ENCODE measurements at regions not wholly inside any gene's neighbourhood (a gene's known extent, or its start where the extent isn't known, plus 50 kb on each side); places are given as distances from the start of the nearest gene placed in this dataset.

GRCh38 chr2:65511306-65511705 lies 78.9 kb upstream of the SPRED2 start:
- TF ChIP-seq KLF16 (tag by site-specific recombination; IDR thresholded peaks at IDR 0.05) (no peak), SCRT1 (tag by site-specific recombination; IDR thresholded peaks at IDR 0.05; ENCODE audit: borderline replicate concordance) (no peak), ZBTB49 (tag by site-specific recombination; IDR thresholded peaks at IDR 0.05; ENCODE audit: low read depth) (no peak), ZNF140 (tag by site-specific recombination; IDR thresholded peaks at IDR 0.05) (no peak), ZNF433 (tag by site-specific recombination; IDR thresholded peaks at IDR 0.05; ENCODE audit: low read depth) (no peak), ZNF114 (tag by site-specific recombination; IDR thresholded peaks at IDR 0.05) (no peak), ZNF302 (tag by site-specific recombination; IDR thresholded peaks at IDR 0.05; ENCODE audit: low read depth) (no peak), ZNF416 (tag by site-specific recombination; IDR thresholded peaks at IDR 0.05) (no peak), ZNF830 (tag by site-specific recombination; IDR thresholded peaks at IDR 0.05; ENCODE audit: low read depth) (no peak)
- TF ChIP-seq, protein P1, sequence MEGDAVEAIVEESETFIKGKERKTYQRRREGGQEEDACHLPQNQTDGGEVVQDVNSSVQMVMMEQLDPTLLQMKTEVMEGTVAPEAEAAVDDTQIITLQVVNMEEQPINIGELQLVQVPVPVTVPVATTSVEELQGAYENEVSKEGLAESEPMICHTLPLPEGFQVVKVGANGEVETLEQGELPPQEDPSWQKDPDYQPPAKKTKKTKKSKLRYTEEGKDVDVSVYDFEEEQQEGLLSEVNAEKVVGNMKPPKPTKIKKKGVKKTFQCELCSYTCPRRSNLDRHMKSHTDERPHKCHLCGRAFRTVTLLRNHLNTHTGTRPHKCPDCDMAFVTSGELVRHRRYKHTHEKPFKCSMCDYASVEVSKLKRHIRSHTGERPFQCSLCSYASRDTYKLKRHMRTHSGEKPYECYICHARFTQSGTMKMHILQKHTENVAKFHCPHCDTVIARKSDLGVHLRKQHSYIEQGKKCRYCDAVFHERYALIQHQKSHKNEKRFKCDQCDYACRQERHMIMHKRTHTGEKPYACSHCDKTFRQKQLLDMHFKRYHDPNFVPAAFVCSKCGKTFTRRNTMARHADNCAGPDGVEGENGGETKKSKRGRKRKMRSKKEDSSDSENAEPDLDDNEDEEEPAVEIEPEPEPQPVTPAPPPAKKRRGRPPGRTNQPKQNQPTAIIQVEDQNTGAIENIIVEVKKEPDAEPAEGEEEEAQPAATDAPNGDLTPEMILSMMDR (tag by site-specific recombination; IDR thresholded peaks at IDR 0.05): no peak
- TF ChIP-seq, protein P2, sequence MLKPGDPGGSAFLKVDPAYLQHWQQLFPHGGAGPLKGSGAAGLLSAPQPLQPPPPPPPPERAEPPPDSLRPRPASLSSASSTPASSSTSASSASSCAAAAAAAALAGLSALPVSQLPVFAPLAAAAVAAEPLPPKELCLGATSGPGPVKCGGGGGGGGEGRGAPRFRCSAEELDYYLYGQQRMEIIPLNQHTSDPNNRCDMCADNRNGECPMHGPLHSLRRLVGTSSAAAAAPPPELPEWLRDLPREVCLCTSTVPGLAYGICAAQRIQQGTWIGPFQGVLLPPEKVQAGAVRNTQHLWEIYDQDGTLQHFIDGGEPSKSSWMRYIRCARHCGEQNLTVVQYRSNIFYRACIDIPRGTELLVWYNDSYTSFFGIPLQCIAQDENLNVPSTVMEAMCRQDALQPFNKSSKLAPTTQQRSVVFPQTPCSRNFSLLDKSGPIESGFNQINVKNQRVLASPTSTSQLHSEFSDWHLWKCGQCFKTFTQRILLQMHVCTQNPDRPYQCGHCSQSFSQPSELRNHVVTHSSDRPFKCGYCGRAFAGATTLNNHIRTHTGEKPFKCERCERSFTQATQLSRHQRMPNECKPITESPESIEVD (tag by site-specific recombination; IDR thresholded peaks at IDR 0.05): no peak
- TF ChIP-seq, protein P3, sequence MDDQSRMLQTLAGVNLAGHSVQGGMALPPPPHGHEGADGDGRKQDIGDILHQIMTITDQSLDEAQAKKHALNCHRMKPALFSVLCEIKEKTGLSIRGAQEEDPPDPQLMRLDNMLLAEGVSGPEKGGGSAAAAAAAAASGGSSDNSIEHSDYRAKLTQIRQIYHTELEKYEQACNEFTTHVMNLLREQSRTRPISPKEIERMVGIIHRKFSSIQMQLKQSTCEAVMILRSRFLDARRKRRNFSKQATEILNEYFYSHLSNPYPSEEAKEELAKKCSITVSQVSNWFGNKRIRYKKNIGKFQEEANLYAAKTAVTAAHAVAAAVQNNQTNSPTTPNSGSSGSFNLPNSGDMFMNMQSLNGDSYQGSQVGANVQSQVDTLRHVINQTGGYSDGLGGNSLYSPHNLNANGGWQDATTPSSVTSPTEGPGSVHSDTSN (CRISPR knock-in tag; IDR thresholded peaks at IDR 0.05): no peak
- TF ChIP-seq, protein P4, sequence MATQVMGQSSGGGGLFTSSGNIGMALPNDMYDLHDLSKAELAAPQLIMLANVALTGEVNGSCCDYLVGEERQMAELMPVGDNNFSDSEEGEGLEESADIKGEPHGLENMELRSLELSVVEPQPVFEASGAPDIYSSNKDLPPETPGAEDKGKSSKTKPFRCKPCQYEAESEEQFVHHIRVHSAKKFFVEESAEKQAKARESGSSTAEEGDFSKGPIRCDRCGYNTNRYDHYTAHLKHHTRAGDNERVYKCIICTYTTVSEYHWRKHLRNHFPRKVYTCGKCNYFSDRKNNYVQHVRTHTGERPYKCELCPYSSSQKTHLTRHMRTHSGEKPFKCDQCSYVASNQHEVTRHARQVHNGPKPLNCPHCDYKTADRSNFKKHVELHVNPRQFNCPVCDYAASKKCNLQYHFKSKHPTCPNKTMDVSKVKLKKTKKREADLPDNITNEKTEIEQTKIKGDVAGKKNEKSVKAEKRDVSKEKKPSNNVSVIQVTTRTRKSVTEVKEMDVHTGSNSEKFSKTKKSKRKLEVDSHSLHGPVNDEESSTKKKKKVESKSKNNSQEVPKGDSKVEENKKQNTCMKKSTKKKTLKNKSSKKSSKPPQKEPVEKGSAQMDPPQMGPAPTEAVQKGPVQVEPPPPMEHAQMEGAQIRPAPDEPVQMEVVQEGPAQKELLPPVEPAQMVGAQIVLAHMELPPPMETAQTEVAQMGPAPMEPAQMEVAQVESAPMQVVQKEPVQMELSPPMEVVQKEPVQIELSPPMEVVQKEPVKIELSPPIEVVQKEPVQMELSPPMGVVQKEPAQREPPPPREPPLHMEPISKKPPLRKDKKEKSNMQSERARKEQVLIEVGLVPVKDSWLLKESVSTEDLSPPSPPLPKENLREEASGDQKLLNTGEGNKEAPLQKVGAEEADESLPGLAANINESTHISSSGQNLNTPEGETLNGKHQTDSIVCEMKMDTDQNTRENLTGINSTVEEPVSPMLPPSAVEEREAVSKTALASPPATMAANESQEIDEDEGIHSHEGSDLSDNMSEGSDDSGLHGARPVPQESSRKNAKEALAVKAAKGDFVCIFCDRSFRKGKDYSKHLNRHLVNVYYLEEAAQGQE (tag by site-specific recombination; IDR thresholded peaks at IDR 0.05): no peak
